ENCODE measurements at regions not wholly inside any gene's neighbourhood (a gene's known extent, or its start where the extent isn't known, plus 50 kb on each side); places are given as distances from the start of the nearest gene placed in this dataset.

GRCh38 chr12:9351136-9351535 is 142.9 kb upstream of the PZP start:
- TF ChIP-seq POLR2A (IDR thresholded peaks at IDR 0.05): no peak
- TF ChIP-seq CTCF (IDR thresholded peaks at IDR 0.05): no peak
- DNase-seq (ENCODE audit: low spot score in 2 of 2): no peak
- intact Hi-C loops (cut with DNase I; ENCODE audit: low total_unique reads): no loop called here
- no peak overlapping the region for H3K4me3 ChIP-seq (ENCODE audit: low read depth, poor library complexity, severe bottlenecking)
- 78 to 97% methylated on average over 2 of the region's 2 CpGs for WGBS, 2 donors

GRCh38 chr12:9349888-9350885 is 142.0 kb upstream of the PZP start:
- no peak for DNase-seq (ENCODE audit: low spot score in 2 of 2)
- intact Hi-C loops (cut with DNase I; ENCODE audit: low total_unique reads): no loop called here
- TF ChIP-seq POLR2A (IDR thresholded peaks at IDR 0.05): no peak
- no peak for TF ChIP-seq CTCF (IDR thresholded peaks at IDR 0.05)
- H3K4me3 ChIP-seq (ENCODE audit: low read depth, poor library complexity, severe bottlenecking): no peak overlapping the region
- 66 to 68% methylated on average over 16 of the region's 16 CpGs for WGBS, 2 donors

- DNase-seq (ENCODE audit: low spot score in 2 of 2): no peak
- 80 to 86% methylated on average over 23 to 28 of the region's 29 CpGs for WGBS, 2 donors
- no peak for TF ChIP-seq CTCF (IDR thresholded peaks at IDR 0.05)
- TF ChIP-seq POLR2A (IDR thresholded peaks at IDR 0.05): no peak
- H3K4me3 ChIP-seq (ENCODE audit: low read depth, poor library complexity, severe bottlenecking): no peak overlapping the region
- intact Hi-C loops (cut with DNase I; ENCODE audit: low total_unique reads): no loop called here
Observed at GRCh38 chr12:9348906-9349518, 140.8 kb upstream of the PZP start.

GRCh38 chr12:9347328-9348127 is 139.3 kb upstream of the PZP start:
- WGBS, 2 donors: 75 to 83% methylated on average over 5 of the region's 5 CpGs
- intact Hi-C loops (cut with DNase I; ENCODE audit: low total_unique reads): no loop called here
- DNase-seq (ENCODE audit: low spot score in 2 of 2): no peak
- TF ChIP-seq CTCF (IDR thresholded peaks at IDR 0.05): no peak
- TF ChIP-seq POLR2A (IDR thresholded peaks at IDR 0.05): no peak
- H3K4me3 ChIP-seq (ENCODE audit: low read depth, poor library complexity, severe bottlenecking): no peak overlapping the region

- no peak for DNase-seq (ENCODE audit: low spot score in 2 of 2)
- WGBS, 2 donors: 74 to 79% methylated on average over 5 of the region's 5 CpGs
- intact Hi-C loops (cut with DNase I; ENCODE audit: low total_unique reads): no loop called here
- H3K4me3 ChIP-seq (ENCODE audit: low read depth, poor library complexity, severe bottlenecking): no peak overlapping the region
- TF ChIP-seq POLR2A (IDR thresholded peaks at IDR 0.05) (no peak), CTCF (IDR thresholded peaks at IDR 0.05) (no peak)
Observed at GRCh38 chr12:9346866-9347327, 138.7 kb upstream of the PZP start.
